ENCODE measurements at regions not wholly inside any gene's neighbourhood (a gene's known extent, or its start where the extent isn't known, plus 50 kb on each side); places are given as distances from the start of the nearest gene placed in this dataset.

- no peak for DNase-seq (ENCODE audit: low read depth)
- no peak overlapping the region for H3K4me3 ChIP-seq (ENCODE audit: low read depth, low read length)
- no peak for TF ChIP-seq CTCF (conservative IDR thresholded peaks at IDR 0.05; ENCODE audit: low read depth, low read length)
These were observed 129.4 kb downstream of the SCG2 start for GRCh38 chr2:223472771-223473170.

- TF ChIP-seq CTCF (conservative IDR thresholded peaks at IDR 0.05; ENCODE audit: low read depth, low read length), result no peak
These were observed 127.3 kb downstream of the SCG2 start for GRCh38 chr2:223474893-223475292.

GRCh38 chr2:223475901-223476300, 126.3 kb downstream of the SCG2 start:
- TF ChIP-seq CTCF (conservative IDR thresholded peaks at IDR 0.05; ENCODE audit: low read depth, low read length), result no peak
- no peak for DNase-seq (ENCODE audit: low read depth)
- H3K4me3 ChIP-seq (ENCODE audit: low read depth, low read length), result no peak overlapping the region

More at GRCh38 chr2:223474893-223475292, 127.3 kb downstream of the SCG2 start:
- no peak overlapping the region for H3K4me3 ChIP-seq (ENCODE audit: low read depth, low read length)
- DNase-seq (ENCODE audit: low read depth), result no peak

- no peak for TF ChIP-seq CTCF (conservative IDR thresholded peaks at IDR 0.05; ENCODE audit: low read depth, low read length)
- no peak for DNase-seq (ENCODE audit: low read depth)
These were observed 124.8 kb downstream of the SCG2 start for GRCh38 chr2:223477318-223477717.

GRCh38 chr2:223481486-223481885, 120.7 kb downstream of the SCG2 start:
- DNase-seq (ENCODE audit: low read depth), result no peak
- no peak for TF ChIP-seq CTCF (conservative IDR thresholded peaks at IDR 0.05; ENCODE audit: low read depth, low read length)
- no peak overlapping the region for H3K4me3 ChIP-seq (ENCODE audit: low read depth, low read length)

More at GRCh38 chr2:223477318-223477717, 124.8 kb downstream of the SCG2 start:
- no peak overlapping the region for H3K4me3 ChIP-seq (ENCODE audit: low read depth, low read length)

GRCh38 chr2:223486751-223487150, 115.4 kb downstream of the SCG2 start:
- DNase-seq (ENCODE audit: low read depth), result peak; percentile 42
- H3K4me3 ChIP-seq (ENCODE audit: low read depth, low read length), result no peak overlapping the region
- no peak for TF ChIP-seq CTCF (conservative IDR thresholded peaks at IDR 0.05; ENCODE audit: low read depth, low read length)

- H3K4me3 ChIP-seq (ENCODE audit: low read depth, low read length), result no peak overlapping the region
- TF ChIP-seq CTCF (conservative IDR thresholded peaks at IDR 0.05; ENCODE audit: low read depth, low read length), result no peak
- DNase-seq (ENCODE audit: low read depth), result no peak
These were observed 114.8 kb downstream of the SCG2 start for GRCh38 chr2:223487214-223487846.
